ENCODE measurements at regions not wholly inside any gene's neighbourhood (a gene's known extent, or its start where the extent isn't known, plus 50 kb on each side); places are given as distances from the start of the nearest gene placed in this dataset.

DNA sequence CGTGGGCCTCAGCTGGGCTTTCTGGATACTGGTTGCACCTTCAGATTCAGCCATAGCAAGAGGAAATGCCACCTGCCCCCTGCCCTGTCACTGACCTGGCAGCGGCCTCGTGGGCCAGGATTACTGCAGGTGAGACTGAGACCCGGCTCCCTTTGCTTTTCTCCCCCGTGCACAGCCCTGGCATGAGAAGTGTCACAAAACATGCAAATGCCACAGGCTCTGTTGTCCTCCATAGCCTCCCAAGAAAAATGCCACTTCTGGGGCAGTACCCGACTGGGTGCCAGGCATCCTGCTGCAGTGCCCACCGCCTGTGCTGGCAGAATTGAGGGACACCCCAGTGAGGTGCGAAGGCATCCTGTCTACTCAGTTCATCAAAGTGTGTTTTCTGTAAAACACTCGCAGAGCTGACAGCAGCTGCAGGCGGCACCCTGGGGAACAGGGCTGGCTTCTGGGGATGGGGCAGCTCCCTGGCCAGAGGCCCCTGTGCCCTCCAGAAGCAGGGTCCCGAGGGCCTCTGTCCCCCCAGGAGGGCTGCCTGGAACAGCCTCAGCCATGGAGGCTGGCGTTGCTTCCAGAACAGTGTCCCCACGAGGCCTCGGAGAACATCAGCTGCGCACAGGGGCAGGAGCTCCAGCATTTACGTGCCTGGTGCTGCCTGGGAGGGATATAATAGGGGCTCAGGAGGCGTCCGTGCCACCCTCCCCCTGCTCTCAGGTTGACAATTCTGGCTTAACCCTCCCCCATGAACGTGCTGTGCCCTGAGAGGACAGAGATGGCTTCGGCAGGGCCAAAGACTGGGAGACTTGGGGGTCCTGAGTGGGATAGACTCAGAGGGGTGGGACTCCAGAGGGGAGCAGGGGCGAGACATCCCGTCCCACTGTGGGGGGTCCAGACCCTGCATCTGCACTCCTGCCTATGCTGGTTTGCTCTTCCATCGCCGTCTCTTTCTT is 99.5 kb upstream of the NKX1-1 start:
- 39 to 58% methylated on average over 6 of the region's 24 CpGs for WGBS, 2 donors (ENCODE audit: low coverage in 1 of 2)
- H3K4me1 ChIP-seq, result no peaks in the 10 kb centered on the region
- no peak for TF ChIP-seq POLR2AphosphoS5 (IDR thresholded peaks at IDR 0.05)
- TF ChIP-seq POLR2A (IDR thresholded peaks at IDR 0.05), result no peak
- TF ChIP-seq, protein P1, sequence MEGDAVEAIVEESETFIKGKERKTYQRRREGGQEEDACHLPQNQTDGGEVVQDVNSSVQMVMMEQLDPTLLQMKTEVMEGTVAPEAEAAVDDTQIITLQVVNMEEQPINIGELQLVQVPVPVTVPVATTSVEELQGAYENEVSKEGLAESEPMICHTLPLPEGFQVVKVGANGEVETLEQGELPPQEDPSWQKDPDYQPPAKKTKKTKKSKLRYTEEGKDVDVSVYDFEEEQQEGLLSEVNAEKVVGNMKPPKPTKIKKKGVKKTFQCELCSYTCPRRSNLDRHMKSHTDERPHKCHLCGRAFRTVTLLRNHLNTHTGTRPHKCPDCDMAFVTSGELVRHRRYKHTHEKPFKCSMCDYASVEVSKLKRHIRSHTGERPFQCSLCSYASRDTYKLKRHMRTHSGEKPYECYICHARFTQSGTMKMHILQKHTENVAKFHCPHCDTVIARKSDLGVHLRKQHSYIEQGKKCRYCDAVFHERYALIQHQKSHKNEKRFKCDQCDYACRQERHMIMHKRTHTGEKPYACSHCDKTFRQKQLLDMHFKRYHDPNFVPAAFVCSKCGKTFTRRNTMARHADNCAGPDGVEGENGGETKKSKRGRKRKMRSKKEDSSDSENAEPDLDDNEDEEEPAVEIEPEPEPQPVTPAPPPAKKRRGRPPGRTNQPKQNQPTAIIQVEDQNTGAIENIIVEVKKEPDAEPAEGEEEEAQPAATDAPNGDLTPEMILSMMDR (IDR thresholded peaks at IDR 0.05), result no peak
- no peak for TF ChIP-seq EP300 (IDR thresholded peaks at IDR 0.05)
- no peak overlapping the region for H3K27ac ChIP-seq
- H3K27me3 ChIP-seq, result peaks cover 89% of the 10 kb centered on the region
- no peaks in the 10 kb centered on the region for H3K36me3 ChIP-seq
- no peak overlapping the region for H3K4me3 ChIP-seq
- ATAC-seq, result no peak
- H3K9me3 ChIP-seq, result no peaks in the 10 kb centered on the region

DNA sequence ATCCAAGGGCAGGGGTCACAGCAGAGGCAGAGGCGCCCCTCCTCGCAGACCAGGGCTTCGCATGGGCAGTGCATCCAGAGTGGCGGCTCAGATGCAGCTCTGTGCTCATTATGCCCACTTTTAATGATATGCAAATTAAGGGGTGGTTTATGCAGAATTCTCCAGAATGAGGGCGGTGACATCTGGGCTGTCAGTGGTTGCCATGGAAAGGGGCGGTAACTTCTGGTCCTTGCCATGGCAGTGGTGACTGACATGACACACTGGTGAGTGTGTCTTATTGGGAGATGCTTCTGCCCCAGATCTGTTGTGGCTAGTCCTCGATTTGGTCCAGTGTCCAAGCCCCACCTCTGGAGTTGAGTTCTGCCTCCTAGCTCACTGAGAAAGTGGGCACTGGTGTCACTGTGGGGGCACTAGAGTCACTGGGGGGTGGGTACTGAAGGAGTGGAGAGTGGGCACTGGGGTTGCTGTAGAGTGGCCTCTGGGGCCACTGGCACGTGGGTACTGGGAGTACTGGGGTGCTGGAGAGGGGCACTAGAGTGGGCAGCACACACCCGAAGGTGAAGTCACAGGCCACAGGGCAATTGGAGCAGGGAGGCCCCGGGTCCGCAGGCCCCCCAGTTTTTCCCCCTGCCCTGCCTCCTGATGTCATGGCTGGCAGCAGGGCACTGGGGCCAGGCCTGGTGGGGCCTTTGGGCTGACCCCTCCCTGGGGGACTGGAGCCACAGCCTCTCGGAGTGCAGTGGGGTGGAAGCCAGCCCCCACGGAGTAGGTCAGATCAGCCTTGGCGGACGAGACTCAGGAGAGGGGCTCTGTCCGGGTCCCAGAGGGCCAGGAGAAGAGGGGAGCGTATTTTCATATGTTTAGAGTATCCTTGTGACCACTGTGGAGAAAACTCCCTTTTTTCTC is 98.6 kb upstream of the NKX1-1 start:
- H3K36me3 ChIP-seq, result no peaks in the 10 kb centered on the region
- H3K4me1 ChIP-seq, result no peaks in the 10 kb centered on the region
- no peak for ATAC-seq
- no peak for TF ChIP-seq EP300 (IDR thresholded peaks at IDR 0.05)
- peaks cover 97% of the 10 kb centered on the region for H3K27me3 ChIP-seq
- no peaks in the 10 kb centered on the region for H3K9me3 ChIP-seq
- 84% methylated on average over 3 of the region's 17 CpGs; no CpG with 5 or more reads in 1 of the 2 donors for WGBS, 2 donors (ENCODE audit: low coverage in 1 of 2)
- no peak overlapping the region for H3K4me3 ChIP-seq
- H3K27ac ChIP-seq, result no peak overlapping the region

DNA sequence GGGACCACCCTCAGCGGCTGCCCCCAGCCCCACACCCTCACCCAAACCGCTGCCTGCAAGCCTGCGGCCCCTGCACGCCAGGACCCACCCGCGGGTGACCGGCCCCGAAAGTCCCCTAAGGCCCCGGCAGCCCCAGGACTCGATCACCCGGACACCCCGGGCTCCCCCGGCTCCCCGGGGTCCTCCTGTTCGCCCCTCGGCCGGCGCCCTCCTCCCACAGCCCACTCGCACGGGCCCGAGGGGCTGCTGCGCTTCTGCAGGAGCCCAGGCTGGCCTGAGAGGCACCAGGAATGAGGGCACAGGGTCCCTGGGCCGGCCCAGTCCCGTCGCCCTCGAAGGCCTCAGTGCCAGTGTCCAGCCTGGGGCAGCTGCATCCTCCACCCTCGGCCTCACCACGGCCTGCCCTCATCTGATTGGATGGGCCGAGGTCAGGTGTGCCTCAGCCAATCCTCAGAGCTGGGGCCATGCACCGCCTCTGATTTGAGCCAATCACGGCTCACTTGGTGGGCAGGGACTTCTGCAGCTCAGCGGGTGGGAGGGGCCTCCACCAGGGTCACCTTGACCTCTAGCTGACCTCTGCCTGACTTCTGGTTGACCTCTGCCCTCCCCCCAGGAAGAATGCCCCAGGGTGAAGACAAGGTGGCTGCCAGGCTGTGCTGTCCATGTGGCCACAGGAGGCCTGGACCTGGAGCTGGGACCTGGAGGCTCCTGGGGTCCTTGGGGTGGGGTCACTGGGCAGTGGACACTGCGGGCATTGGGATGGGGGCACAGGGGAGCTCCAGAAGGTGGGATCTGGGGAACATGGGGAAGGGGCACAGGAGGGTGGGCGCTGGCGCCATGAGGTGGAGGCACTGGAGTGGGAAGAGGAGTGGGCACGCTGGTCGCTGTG is 97.6 kb upstream of the NKX1-1 start:
- Histone ChIP-seq H3K4me1 (no peaks in the 10 kb centered on the region), H3K36me3 (no peaks in the 10 kb centered on the region), H3K4me3 (no peak overlapping the region), H3K27me3 (peaks cover 94% of the 10 kb centered on the region), H3K27ac (no peak overlapping the region), H3K9me3 (no peaks in the 10 kb centered on the region)
- TF ChIP-seq EP300 (IDR thresholded peaks at IDR 0.05) (no peak), POLR2AphosphoS5 (IDR thresholded peaks at IDR 0.05) (no peak), POLR2A (IDR thresholded peaks at IDR 0.05) (no peak)
- TF ChIP-seq, protein P1 (IDR thresholded peaks at IDR 0.05), result no peak
- no CpG with 5 or more reads among the region's 37 CpGs for WGBS, 2 donors (ENCODE audit: low coverage in 1 of 2)
- no peak for ATAC-seq

DNA sequence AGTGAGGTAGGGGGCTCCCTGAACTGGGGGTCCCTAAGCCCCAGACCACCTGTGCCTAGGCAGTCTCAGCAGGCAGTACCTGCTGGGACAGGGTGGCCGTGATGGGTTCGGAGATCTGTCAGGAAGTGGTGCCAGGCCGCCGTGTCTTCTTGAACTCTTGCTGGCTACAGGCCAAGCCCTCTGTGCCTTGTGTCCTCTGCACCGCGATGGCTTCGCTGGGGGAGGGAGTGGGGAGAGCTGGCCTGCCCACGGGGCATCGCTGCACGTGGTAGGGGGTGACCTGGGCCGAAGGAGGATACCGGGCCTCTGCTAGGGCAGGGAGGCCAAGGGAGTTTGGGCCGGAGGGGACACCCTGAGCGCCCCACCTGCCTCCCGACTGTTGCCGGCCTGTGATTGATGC is 96.7 kb upstream of the NKX1-1 start:
- Histone ChIP-seq H3K36me3 (no peaks in the 10 kb centered on the region), H3K27me3 (peaks cover 85% of the 10 kb centered on the region), H3K4me3 (no peak overlapping the region), H3K9me3 (no peaks in the 10 kb centered on the region), H3K27ac (no peak overlapping the region), H3K4me1 (no peaks in the 10 kb centered on the region)
- WGBS, 2 donors (ENCODE audit: low coverage in 1 of 2), result 54 to 60% methylated on average over 3 to 5 of the region's 16 CpGs
- no peak for ATAC-seq
- TF ChIP-seq, protein P1 (IDR thresholded peaks at IDR 0.05), result no peak
- TF ChIP-seq POLR2A (IDR thresholded peaks at IDR 0.05) (no peak), EP300 (IDR thresholded peaks at IDR 0.05) (no peak), POLR2AphosphoS5 (IDR thresholded peaks at IDR 0.05) (no peak)
